NB4 (cell line): ENCODE measurements at regions not wholly inside any gene's neighbourhood (a gene's known extent, or its start where the extent isn't known, plus 50 kb on each side); places are given as distances from the start of the nearest gene placed in this dataset.

Experiments
- POLR2A ChIP-seq: IDR thresholded peaks from 2 replicates; pipeline ENCODE4 v1.6.1; 2011; ENCODE audit warnings: mild to moderate bottlenecking; ENCODE audit not compliant: insufficient read length; ENCODE audit errors: extremely low read depth
- TF ChIP-seq, protein P1 (sequence below): IDR thresholded peaks from one replicate; pipeline ENCODE4 v1.5.1; 2012; ENCODE audit warnings: low read depth, low read length

DNA sequence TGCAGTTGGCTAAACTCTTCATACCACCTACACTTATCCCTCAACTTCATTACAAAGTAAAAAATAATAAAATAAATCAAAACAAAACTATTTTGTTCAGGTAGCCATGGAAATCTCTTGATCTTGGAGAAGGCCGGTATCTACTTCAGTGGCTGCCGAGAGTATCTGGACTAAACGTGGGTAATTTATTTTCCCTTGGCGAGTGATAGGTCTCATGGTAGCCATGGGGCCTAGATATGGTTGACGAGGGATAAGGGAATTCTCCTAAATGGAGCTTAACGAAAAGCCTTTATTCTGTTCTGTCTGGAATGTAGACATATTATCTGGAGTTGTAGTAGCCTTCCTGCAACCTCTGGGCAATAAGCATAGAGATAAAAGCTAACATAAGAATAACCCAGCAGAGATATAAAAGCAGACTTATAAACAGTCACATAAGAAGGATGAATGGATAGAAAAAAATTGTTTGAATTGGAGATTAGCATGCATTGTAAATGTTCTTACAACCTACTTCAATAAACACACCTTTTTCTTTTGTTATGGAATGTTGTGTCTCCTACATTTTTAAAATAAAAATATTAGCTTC lies 281.3 kb upstream of the ARRDC4 start:
- TF ChIP-seq, protein P1, sequence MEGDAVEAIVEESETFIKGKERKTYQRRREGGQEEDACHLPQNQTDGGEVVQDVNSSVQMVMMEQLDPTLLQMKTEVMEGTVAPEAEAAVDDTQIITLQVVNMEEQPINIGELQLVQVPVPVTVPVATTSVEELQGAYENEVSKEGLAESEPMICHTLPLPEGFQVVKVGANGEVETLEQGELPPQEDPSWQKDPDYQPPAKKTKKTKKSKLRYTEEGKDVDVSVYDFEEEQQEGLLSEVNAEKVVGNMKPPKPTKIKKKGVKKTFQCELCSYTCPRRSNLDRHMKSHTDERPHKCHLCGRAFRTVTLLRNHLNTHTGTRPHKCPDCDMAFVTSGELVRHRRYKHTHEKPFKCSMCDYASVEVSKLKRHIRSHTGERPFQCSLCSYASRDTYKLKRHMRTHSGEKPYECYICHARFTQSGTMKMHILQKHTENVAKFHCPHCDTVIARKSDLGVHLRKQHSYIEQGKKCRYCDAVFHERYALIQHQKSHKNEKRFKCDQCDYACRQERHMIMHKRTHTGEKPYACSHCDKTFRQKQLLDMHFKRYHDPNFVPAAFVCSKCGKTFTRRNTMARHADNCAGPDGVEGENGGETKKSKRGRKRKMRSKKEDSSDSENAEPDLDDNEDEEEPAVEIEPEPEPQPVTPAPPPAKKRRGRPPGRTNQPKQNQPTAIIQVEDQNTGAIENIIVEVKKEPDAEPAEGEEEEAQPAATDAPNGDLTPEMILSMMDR, result no peak
- no peak for TF ChIP-seq POLR2A
